Sigmoid colon (tissue), 6 donors: ENCODE measurements at regions not wholly inside any gene's neighbourhood (a gene's known extent, or its start where the extent isn't known, plus 50 kb on each side); places are given as distances from the start of the nearest gene placed in this dataset.

Experiments used
- DNase-seq: peaks from one replicate; pipeline ENCODE4 v3.0.0-alpha.2; 2019
- H3K27ac ChIP-seq, 4 donors: fragments of 200-600 bp; sonication (generic); one replicate each; pipeline ENCODE4 v1.5.1; 2016 to 2019; ENCODE audit warnings: mild to moderate bottlenecking in 1 of 4
- H3K27me3 ChIP-seq, 3 donors: fragments of 200-600 bp; sonication (generic); one replicate each; pipeline ENCODE4 v1.5.1; 2019; ENCODE audit warnings: mild to moderate bottlenecking in 1 of 3
- H3K36me3 ChIP-seq, 4 donors: fragments of 200-600 bp; sonication (generic); one replicate each; pipeline ENCODE4 v1.5.1; 2016 to 2019
- H3K4me1 ChIP-seq, 4 donors: fragments of 200-600 bp; sonication (generic); one replicate each; pipeline ENCODE4 v1.5.1; 2017 to 2019
- H3K4me3 ChIP-seq, 4 donors: fragments of 200-600 bp; sonication (generic); one replicate each; pipeline ENCODE4 v1.5.1; 2017 to 2019; ENCODE audit warnings: mild to moderate bottlenecking in 2 of 4, moderate library complexity in 1 of 4
- H3K9me3 ChIP-seq, 4 donors: fragments of 200-600 bp in 3 of 4; sonication (generic) in 3 of 4; one replicate each; pipeline versions ENCODE4 v1.5.1 to v1.6.1; 2013 to 2019
- EP300 ChIP-seq, 4 donors: sonication (generic); formaldehyde crosslinking; IDR thresholded peaks; one replicate each; pipeline ENCODE4 v1.6.1; 2017; ENCODE audit warnings: antibody characterized with exemption in 4 of 4
- POLR2A ChIP-seq, 2 donors: fragments of 450-650 bp; IDR thresholded peaks; one replicate each; pipeline ENCODE4 v1.6.1; 2016; ENCODE audit warnings: antibody characterized with exemption in 2 of 2, mild to moderate bottlenecking in 2 of 2, moderate library complexity in 2 of 2
- POLR2AphosphoS5 ChIP-seq, 4 donors: sonication (generic); formaldehyde crosslinking; IDR thresholded peaks; one replicate each; pipeline ENCODE4 v1.6.1; 2017; ENCODE audit warnings: antibody characterized with exemption in 4 of 4
- WGBS, 2 donors: extraction: QIAGEN DNeasy Blood & Tissue Kit; methylation state at CpG; one replicate each; pipeline ENCODE4 v1.1.7; 2013; 5-methylcytosine and 5-hydroxymethylcytosine counted together
- intact Hi-C: fragments of 100-400 bp; cut with DNase I; formaldehyde crosslinking; loops from one replicate; pipeline ENCODE4 v1.15.1; 2023
- TF ChIP-seq, protein P1 (sequence below), 4 experiments: fragments of 450-650 bp in 3 of 4; fragments of 200-600 bp in 1 of 4; IDR thresholded peaks; one replicate each; pipeline ENCODE4 v1.5.1; 2016 to 2019; ENCODE audit warnings: antibody characterized with exemption in 4 of 4, mild to moderate bottlenecking in 3 of 4, moderate library complexity in 2 of 4
- donor health status: healthy with polysubstance abuse.
- donor health status: healthy.

DNA sequence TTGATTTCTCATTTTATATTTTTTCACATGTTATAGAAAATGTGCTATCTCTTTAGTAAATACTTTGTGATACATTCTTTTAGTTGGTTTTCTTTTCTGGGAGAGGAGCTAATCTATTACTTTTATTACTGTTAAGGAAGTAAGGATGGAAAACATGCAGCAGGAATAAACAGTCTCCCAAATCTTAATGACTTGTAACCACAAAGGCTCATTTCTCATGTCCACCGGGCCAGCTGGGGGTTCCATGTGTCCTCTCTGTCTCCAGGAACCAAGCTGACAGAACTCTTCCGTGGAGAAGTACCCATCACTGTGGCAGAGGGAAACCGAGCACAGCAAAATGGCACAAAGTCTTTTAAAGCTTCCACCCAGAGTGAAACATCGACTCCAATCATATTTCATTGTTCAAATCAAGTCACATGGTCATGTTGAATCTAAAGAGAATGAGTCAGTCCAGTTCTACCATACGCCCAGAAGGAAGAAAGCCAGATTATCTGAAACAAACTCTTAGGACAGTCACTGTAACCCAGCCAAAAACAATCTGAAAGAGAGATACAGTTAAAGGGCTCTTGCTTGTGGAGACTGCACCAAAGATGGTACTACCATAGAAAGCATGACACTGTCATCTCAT, 97.1 kb upstream of the CDH6 start:
- no peak overlapping the region for H3K4me3 ChIP-seq
- no peak for TF ChIP-seq POLR2A (IDR thresholded peaks at IDR 0.05)
- TF ChIP-seq, protein P1, sequence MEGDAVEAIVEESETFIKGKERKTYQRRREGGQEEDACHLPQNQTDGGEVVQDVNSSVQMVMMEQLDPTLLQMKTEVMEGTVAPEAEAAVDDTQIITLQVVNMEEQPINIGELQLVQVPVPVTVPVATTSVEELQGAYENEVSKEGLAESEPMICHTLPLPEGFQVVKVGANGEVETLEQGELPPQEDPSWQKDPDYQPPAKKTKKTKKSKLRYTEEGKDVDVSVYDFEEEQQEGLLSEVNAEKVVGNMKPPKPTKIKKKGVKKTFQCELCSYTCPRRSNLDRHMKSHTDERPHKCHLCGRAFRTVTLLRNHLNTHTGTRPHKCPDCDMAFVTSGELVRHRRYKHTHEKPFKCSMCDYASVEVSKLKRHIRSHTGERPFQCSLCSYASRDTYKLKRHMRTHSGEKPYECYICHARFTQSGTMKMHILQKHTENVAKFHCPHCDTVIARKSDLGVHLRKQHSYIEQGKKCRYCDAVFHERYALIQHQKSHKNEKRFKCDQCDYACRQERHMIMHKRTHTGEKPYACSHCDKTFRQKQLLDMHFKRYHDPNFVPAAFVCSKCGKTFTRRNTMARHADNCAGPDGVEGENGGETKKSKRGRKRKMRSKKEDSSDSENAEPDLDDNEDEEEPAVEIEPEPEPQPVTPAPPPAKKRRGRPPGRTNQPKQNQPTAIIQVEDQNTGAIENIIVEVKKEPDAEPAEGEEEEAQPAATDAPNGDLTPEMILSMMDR (IDR thresholded peaks at IDR 0.05), result no peak
- TF ChIP-seq POLR2AphosphoS5 (IDR thresholded peaks at IDR 0.05), result no peak
- TF ChIP-seq EP300 (IDR thresholded peaks at IDR 0.05), result no peak
- peak overlapping the region in 2 of 4 donors; percentile 35 to 45 for H3K27ac ChIP-seq
- peaks cover 0 to 22% (median 8%) of the 10 kb centered on the region in 4 donors for H3K4me1 ChIP-seq
- no peaks in the 10 kb centered on the region for H3K36me3 ChIP-seq
- 57 to 60% methylated on average over 5 of the region's 5 CpGs for WGBS, 2 donors
- no peak for DNase-seq
- no peaks in the 10 kb centered on the region for H3K27me3 ChIP-seq
- H3K9me3 ChIP-seq, result no peaks in the 10 kb centered on the region
- intact Hi-C loops, result no loop called here

DNA sequence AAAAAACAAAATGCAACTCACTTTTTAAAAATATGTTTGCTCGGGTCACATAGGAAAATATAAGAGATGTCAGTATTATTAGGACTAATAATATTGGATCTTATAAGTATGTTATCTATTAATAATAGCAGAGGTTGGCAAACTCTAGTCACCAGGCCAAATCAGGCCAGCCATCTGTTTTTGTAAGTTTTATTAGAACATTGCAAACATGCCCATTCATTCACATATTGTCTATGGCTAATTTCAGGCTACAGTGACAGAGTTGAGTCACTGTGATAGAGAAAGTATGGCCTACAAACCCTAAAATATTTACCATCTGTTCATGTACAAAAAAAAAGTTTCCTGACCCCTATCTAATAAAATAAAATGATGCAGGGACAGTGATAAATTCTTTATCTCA, 97.7 kb upstream of the CDH6 start:
- 90 to 96% methylated on average over 1 of the region's 1 CpG for WGBS, 2 donors
- intact Hi-C loops, result no loop called here

DNA sequence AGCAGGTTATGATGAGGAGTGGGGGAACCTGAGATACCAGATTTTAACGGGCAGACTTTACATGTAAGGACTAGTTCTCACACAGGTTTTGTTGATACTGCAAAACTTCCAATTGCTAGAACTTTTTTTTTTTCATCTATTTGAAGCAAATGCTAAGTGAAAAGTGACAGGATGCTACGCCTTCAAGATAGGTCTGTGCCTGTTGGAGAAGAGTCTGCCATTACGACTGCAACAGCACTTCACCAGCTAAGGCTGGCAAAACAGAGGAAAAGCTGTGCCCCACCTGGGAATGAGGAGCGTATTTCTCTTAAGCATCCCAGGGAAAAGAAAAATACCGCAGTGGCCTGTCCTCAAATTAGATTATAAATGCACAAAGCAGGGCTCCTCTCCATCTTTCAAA, 102.0 kb upstream of the CDH6 start:
- intact Hi-C loops, result no loop called here
- Histone ChIP-seq H3K4me1 (peaks cover 0 to 16% (median 8%) of the 10 kb centered on the region in 4 donors), H3K4me3 (no peak overlapping the region), H3K36me3 (no peaks in the 10 kb centered on the region), H3K27ac (no peak overlapping the region), H3K9me3 (no peaks in the 10 kb centered on the region), H3K27me3 (no peaks in the 10 kb centered on the region)
- DNase-seq, result no peak
- TF ChIP-seq, protein P1 (IDR thresholded peaks at IDR 0.05), result no peak
- TF ChIP-seq POLR2AphosphoS5 (IDR thresholded peaks at IDR 0.05) (no peak), EP300 (IDR thresholded peaks at IDR 0.05) (no peak), POLR2A (IDR thresholded peaks at IDR 0.05) (no peak)
- 91 to 94% methylated on average over 5 of the region's 5 CpGs for WGBS, 2 donors

More for the DNA sequence above, 97.7 kb upstream of the CDH6 start:
- TF ChIP-seq, protein P1 (IDR thresholded peaks at IDR 0.05), result no peak
- no peak for TF ChIP-seq POLR2A (IDR thresholded peaks at IDR 0.05)
- no peak for TF ChIP-seq EP300 (IDR thresholded peaks at IDR 0.05)
- TF ChIP-seq POLR2AphosphoS5 (IDR thresholded peaks at IDR 0.05), result no peak
- Histone ChIP-seq H3K27ac (peak overlapping the region in 1 of 4 donors; percentile 45), H3K27me3 (no peaks in the 10 kb centered on the region), H3K4me1 (peaks cover 0 to 22% (median 8%) of the 10 kb centered on the region in 4 donors), H3K9me3 (no peaks in the 10 kb centered on the region), H3K4me3 (no peak overlapping the region), H3K36me3 (no peaks in the 10 kb centered on the region)
- no peak for DNase-seq

DNA sequence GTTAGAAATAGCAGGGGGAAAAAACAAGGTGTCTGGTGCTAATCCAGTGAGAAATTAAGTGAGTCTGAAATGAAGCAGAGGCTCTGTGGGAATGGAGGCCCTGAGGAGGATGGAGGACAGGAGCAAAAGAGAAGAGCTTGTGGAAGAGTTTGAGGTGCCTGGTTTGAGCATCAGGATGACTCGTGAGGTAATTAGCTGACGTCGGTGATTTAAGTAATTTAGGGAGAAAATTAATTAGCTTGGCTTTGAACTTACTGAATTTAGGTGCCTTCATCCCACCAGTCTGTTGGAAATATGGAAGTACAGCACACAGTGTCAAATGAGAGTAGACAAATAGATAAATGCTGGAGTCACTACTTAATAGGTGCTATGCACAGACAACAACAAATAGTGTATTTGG, 103.0 kb upstream of the CDH6 start:
- Histone ChIP-seq H3K27me3 (no peaks in the 10 kb centered on the region), H3K27ac (no peak overlapping the region), H3K36me3 (no peaks in the 10 kb centered on the region), H3K4me3 (no peak overlapping the region), H3K9me3 (no peaks in the 10 kb centered on the region), H3K4me1 (peaks cover 0 to 6% (median 3%) of the 10 kb centered on the region in 4 donors)
- TF ChIP-seq, protein P1 (IDR thresholded peaks at IDR 0.05), result no peak
- no peak for TF ChIP-seq POLR2A (IDR thresholded peaks at IDR 0.05)
- 92 to 96% methylated on average over 3 of the region's 3 CpGs for WGBS, 2 donors
- intact Hi-C loops, result no loop called here
- no peak for DNase-seq
